Nephron (organoid): ENCODE measurements at regions not wholly inside any gene's neighbourhood (a gene's known extent, or its start where the extent isn't known, plus 50 kb on each side); places are given as distances from the start of the nearest gene placed in this dataset.

Experiments
- H3K27ac Mint-ChIP-seq, 3 experiments: 2 replicates each; pipeline ENCODE4 v1.8.0; 2020; ENCODE audit warnings: mixed read lengths in 3 of 3, mild to moderate bottlenecking in 2 of 3, moderate library complexity in 1 of 3
- H3K27me3 Mint-ChIP-seq: 2 replicates; pipeline ENCODE4 v1.8.0; 2021; ENCODE audit warnings: low read depth, mild to moderate bottlenecking, moderate library complexity, mixed read lengths
- H3K36me3 Mint-ChIP-seq: 2 replicates; pipeline ENCODE4 v1.8.0; 2020; ENCODE audit warnings: low read depth, mixed read lengths
- H3K4me1 Mint-ChIP-seq: 2 replicates; pipeline ENCODE4 v1.8.0; 2020; ENCODE audit warnings: mixed read lengths
- H3K4me3 Mint-ChIP-seq, 3 experiments: 2 replicates each; pipeline ENCODE4 v1.8.0; 2020; ENCODE audit warnings: mild to moderate bottlenecking in 3 of 3, mixed read lengths in 3 of 3, moderate library complexity in 2 of 3
- H3K9me3 Mint-ChIP-seq: 2 replicates; pipeline ENCODE4 v1.8.0; 2020; ENCODE audit warnings: mixed read lengths
- TF ChIP-seq, protein P1 (sequence below), 3 experiments: fragments of 200-600 bp; sonication (generic); IDR thresholded peaks; one replicate each; pipeline ENCODE4 v1.5.0; 2021; ENCODE audit warnings: antibody characterized with exemption in 3 of 3; ENCODE audit not compliant: unreplicated experiment in 3 of 3

DNA sequence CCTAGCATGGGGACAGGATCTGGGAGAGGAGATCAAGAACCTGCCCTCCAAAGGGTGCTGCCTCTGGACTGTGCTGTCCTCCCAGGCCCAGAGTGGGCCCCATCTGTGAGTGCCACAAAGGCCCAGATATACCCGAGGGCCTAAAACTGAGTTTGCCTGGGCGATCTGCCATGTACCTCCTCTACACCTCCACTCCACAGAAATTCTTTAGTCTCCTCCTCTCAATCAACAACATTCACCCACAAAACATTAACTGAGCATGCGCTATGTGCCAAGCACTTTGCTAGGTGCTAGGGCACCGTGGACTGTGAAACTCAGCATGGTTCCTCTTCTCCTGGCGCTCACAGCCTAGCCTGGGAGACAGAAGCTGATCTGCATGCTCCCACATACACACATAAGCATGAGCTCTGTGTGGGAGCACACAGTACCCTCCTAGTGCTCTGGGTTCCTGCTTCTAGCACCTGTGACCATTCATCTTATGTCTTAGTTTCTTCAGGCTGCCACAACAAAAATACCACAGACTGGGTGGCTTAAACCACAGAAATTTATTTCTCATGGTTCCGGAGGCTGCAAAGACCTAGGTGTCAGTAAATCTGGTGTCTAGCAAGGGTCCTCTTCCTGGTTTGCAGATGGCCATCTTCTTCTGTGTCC, 82.0 kb upstream of the FSTL4 start:
- Mint-ChIP-seq H3K4me1 (peaks cover 4% of the 10 kb centered on the region), H3K9me3 (no peaks in the 10 kb centered on the region), H3K27ac (no peak overlapping the region), H3K4me3 (no peak overlapping the region), H3K36me3 (no peaks in the 10 kb centered on the region), H3K27me3 (peaks cover 44% of the 10 kb centered on the region)
- TF ChIP-seq, protein P1, sequence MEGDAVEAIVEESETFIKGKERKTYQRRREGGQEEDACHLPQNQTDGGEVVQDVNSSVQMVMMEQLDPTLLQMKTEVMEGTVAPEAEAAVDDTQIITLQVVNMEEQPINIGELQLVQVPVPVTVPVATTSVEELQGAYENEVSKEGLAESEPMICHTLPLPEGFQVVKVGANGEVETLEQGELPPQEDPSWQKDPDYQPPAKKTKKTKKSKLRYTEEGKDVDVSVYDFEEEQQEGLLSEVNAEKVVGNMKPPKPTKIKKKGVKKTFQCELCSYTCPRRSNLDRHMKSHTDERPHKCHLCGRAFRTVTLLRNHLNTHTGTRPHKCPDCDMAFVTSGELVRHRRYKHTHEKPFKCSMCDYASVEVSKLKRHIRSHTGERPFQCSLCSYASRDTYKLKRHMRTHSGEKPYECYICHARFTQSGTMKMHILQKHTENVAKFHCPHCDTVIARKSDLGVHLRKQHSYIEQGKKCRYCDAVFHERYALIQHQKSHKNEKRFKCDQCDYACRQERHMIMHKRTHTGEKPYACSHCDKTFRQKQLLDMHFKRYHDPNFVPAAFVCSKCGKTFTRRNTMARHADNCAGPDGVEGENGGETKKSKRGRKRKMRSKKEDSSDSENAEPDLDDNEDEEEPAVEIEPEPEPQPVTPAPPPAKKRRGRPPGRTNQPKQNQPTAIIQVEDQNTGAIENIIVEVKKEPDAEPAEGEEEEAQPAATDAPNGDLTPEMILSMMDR (IDR thresholded peaks at IDR 0.05; ENCODE audit: unreplicated experiment in 3 of 3): no peak

DNA sequence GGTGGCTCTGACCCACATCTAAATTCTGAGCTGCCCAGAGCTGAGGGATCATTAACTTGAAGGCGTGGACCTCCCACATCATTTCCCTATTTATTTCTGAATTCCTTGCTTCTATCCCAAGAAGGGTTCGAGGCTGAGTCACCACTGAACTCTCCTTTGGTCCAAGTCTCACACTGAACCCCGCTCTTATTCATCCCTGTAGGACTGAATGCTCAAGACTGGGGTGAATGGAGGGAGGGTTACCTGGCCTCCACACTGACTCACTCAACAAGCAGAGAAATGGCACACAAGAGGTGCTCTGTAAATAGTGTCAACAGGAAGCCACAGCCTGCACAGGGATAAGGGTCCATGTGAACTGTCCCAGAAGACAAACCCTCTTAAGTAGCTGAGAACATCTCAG, 79.1 kb upstream of the FSTL4 start:
- Mint-ChIP-seq H3K27me3 (peaks cover 64% of the 10 kb centered on the region), H3K27ac (no peak overlapping the region), H3K36me3 (no peaks in the 10 kb centered on the region), H3K4me3 (no peak overlapping the region), H3K9me3 (no peaks in the 10 kb centered on the region), H3K4me1 (peaks cover 4% of the 10 kb centered on the region)
- TF ChIP-seq, protein P1 (IDR thresholded peaks at IDR 0.05; ENCODE audit: unreplicated experiment in 3 of 3): no peak

DNA sequence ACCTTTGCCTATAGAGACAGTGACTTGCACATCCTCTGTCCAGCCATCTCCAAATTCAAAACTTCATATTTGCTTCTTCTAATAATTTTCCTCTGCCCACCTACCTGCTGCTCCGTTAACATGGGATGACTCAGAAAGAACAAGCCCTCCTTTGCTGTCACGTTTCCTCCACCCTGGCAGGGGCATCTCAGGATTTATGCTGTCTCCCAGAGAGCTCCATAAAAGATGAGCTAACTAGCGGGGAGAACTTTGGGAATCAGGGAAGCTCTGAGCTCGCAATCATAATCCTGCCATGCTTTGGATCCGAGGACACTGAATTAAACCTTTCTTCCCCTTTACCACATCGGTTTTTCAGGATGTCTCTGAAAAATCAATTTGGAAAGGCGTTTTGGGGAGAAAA, 78.4 kb upstream of the FSTL4 start:
- Mint-ChIP-seq H3K36me3 (no peaks in the 10 kb centered on the region), H3K4me1 (peaks cover 4% of the 10 kb centered on the region), H3K27me3 (peaks cover 69% of the 10 kb centered on the region), H3K9me3 (no peaks in the 10 kb centered on the region), H3K27ac (no peak overlapping the region), H3K4me3 (no peak overlapping the region)
- TF ChIP-seq, protein P1 (IDR thresholded peaks at IDR 0.05; ENCODE audit: unreplicated experiment in 3 of 3): no peak

DNA sequence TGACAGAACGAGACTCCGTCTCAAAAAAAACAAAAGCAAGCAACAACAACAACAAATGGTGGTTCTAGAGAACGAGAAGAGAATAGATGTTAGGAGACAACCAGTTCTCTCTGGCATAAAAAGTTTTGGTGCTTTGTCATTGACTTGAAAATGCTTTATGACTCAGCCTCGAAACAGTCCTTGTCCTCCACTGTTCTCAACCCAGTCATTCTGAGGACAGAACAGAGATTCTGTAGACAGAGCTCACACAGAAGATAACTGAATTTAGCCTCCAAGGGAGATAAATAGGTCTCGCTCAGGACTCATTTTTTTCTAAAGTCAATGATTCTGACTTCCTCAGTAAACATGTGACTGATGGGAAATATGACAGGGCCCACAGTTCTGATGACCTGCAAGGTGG, 76.0 kb upstream of the FSTL4 start:
- H3K9me3 Mint-ChIP-seq: no peaks in the 10 kb centered on the region
- no peak overlapping the region for H3K27ac Mint-ChIP-seq

DNA sequence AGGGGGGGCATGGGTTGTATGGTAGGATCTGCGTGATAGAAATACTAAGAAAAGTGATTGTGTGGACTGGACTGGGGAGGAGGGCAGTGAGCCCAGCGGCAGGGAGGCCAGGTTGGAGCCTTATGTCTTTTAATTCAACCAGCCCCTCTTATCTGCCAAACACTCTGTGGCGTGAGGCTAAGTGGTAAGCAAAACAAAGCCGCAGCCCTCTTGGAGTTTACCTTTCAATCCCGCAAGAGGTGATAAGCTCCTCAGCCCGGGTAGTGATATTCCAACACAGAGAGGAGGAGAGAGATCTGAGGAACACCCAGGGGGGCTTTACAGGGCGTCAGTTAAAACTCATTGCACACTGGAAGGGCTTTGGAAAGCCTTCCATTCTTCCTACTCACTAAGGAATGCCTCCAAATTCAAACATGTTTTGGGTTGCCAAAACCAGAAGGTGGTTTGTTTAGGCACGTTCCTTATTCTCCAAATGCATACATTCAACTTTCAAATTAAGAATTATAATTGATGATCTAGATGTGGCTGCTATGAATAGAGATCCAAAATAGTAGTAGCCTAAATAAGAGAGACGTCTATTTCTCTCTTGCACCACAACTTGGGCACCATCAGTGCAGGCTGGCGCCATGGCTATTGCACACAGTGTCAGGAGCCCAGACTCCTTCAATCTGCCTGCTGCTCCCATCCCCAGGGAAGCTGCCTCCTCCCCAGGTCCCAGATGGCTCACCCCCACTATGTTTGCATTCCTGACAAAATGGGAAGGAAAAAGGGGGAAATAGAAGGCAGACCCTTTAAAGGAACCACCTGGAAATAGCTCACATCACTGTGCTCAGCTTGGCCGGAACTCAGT, 75.1 kb upstream of the FSTL4 start:
- Mint-ChIP-seq H3K4me3 (no peak overlapping the region), H3K4me1 (no peaks in the 10 kb centered on the region), H3K27me3 (peaks cover 71% of the 10 kb centered on the region), H3K9me3 (no peaks in the 10 kb centered on the region), H3K27ac (no peak overlapping the region), H3K36me3 (no peaks in the 10 kb centered on the region)
- TF ChIP-seq, protein P1 (IDR thresholded peaks at IDR 0.05; ENCODE audit: unreplicated experiment in 3 of 3): no peak

More for the DNA sequence above, 76.0 kb upstream of the FSTL4 start:
- TF ChIP-seq, protein P1 (IDR thresholded peaks at IDR 0.05; ENCODE audit: unreplicated experiment in 3 of 3): no peak
- H3K27me3 Mint-ChIP-seq: peaks cover 73% of the 10 kb centered on the region
- H3K4me1 Mint-ChIP-seq: no peaks in the 10 kb centered on the region
- H3K36me3 Mint-ChIP-seq: no peaks in the 10 kb centered on the region
- no peak overlapping the region for H3K4me3 Mint-ChIP-seq
